Sigmoid colon (tissue), 6 donors: ENCODE measurements at regions not wholly inside any gene's neighbourhood (a gene's known extent, or its start where the extent isn't known, plus 50 kb on each side); places are given as distances from the start of the nearest gene placed in this dataset.
A peak's percentile ranks its signal among the peaks of the same experiment; 100 is the strongest.

Experiments
- DNase-seq: peaks from one replicate; pipeline ENCODE4 v3.0.0-alpha.2; 2019
- H3K27ac ChIP-seq, 4 donors: fragments of 200-600 bp; sonication (generic); one replicate each; pipeline ENCODE4 v1.5.1; 2016 to 2019; ENCODE audit warnings: mild to moderate bottlenecking in 1 of 4
- H3K27me3 ChIP-seq, 3 donors: fragments of 200-600 bp; sonication (generic); one replicate each; pipeline ENCODE4 v1.5.1; 2019; ENCODE audit warnings: mild to moderate bottlenecking in 1 of 3
- H3K36me3 ChIP-seq, 4 donors: fragments of 200-600 bp; sonication (generic); one replicate each; pipeline ENCODE4 v1.5.1; 2016 to 2019
- H3K4me1 ChIP-seq, 4 donors: fragments of 200-600 bp; sonication (generic); one replicate each; pipeline ENCODE4 v1.5.1; 2017 to 2019
- H3K4me3 ChIP-seq, 4 donors: fragments of 200-600 bp; sonication (generic); one replicate each; pipeline ENCODE4 v1.5.1; 2017 to 2019; ENCODE audit warnings: mild to moderate bottlenecking in 2 of 4, moderate library complexity in 1 of 4
- H3K9me3 ChIP-seq, 4 donors: fragments of 200-600 bp in 3 of 4; sonication (generic) in 3 of 4; one replicate each; pipeline versions ENCODE4 v1.5.1 to v1.6.1; 2013 to 2019
- EP300 ChIP-seq, 4 donors: sonication (generic); formaldehyde crosslinking; IDR thresholded peaks; one replicate each; pipeline ENCODE4 v1.6.1; 2017; ENCODE audit warnings: antibody characterized with exemption in 4 of 4
- POLR2A ChIP-seq, 2 donors: fragments of 450-650 bp; IDR thresholded peaks; one replicate each; pipeline ENCODE4 v1.6.1; 2016; ENCODE audit warnings: antibody characterized with exemption in 2 of 2, mild to moderate bottlenecking in 2 of 2, moderate library complexity in 2 of 2
- POLR2AphosphoS5 ChIP-seq, 4 donors: sonication (generic); formaldehyde crosslinking; IDR thresholded peaks; one replicate each; pipeline ENCODE4 v1.6.1; 2017; ENCODE audit warnings: antibody characterized with exemption in 4 of 4
- WGBS, 2 donors: extraction: QIAGEN DNeasy Blood & Tissue Kit; methylation state at CpG; one replicate each; pipeline ENCODE4 v1.1.7; 2013; 5-methylcytosine and 5-hydroxymethylcytosine counted together
- intact Hi-C: fragments of 100-400 bp; cut with DNase I; formaldehyde crosslinking; loops from one replicate; pipeline ENCODE4 v1.15.1; 2023
- TF ChIP-seq, protein P1 (sequence below), 4 experiments: fragments of 450-650 bp in 3 of 4; fragments of 200-600 bp in 1 of 4; IDR thresholded peaks; one replicate each; pipeline ENCODE4 v1.5.1; 2016 to 2019; ENCODE audit warnings: antibody characterized with exemption in 4 of 4, mild to moderate bottlenecking in 3 of 4, moderate library complexity in 2 of 4
- donor health status: healthy with polysubstance abuse.
- donor health status: healthy.

DNA sequence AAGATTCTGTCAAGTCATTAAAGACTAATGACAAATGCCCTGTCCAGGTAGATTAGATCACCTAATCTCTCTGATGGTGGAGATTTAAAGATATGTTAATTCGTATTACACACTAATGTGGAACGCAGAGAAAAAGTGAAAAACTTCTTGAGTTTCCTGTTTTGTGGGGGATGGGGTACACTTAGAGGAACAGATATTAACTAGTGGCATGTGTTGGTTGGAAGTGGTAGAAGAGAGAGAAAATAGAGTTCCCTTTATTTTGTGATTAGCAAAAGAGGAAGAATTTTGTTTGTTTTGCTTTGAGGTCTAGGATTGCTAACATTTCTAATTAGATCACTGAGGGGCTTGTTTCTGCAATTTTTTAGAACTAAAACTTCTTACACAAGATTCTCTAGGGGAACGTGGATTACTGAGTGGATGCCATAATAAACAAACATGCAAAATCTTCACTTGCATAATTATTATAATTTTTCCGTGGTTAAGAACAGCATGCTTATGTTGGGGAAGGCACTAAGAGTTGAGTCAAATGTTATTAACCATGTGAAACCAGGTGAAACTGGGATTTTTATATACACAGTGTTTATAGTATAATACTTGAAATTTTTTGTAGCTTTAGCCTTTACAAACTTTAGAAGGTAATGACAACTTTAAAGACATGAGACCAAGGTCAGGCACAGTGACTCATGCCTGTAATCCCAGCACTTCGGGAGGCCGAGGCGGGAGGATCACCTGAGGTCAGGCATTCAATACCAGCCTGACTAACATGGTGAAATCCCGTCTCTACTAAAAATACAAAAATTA, 97.4 kb upstream of the STK17B start:
- H3K27ac ChIP-seq: peak overlapping the region in 3 of 4 donors; percentile 10 to 48 (median 38)
- H3K36me3 ChIP-seq: no peaks in the 10 kb centered on the region
- H3K27me3 ChIP-seq: no peaks in the 10 kb centered on the region
- WGBS, 2 donors: 38 to 52% methylated on average over 8 of the region's 8 CpGs
- no peak for TF ChIP-seq POLR2A (IDR thresholded peaks at IDR 0.05)
- DNase-seq: no peak
- H3K9me3 ChIP-seq: no peaks in the 10 kb centered on the region
- no peaks in the 10 kb centered on the region for H3K4me1 ChIP-seq
- no peak overlapping the region for H3K4me3 ChIP-seq
- intact Hi-C loops: no loop called here

DNA sequence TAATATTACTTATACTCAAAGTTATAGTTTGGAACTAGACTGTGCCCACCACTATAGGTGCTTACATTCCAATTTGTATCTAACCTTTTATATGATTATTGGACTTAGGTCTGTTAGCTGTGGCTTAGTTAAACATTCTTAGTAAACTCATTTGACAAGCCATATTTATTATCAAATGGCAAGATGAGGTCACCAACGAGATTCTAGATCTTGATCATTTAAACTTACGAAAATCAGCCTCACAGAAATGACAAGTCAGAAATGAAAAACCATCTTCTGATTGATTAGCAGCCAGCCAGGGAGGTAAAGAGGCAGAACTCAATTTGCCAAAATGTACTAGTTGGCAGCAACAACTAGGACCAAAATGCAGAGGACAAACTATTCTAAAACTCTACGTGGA, 100.4 kb upstream of the STK17B start:
- no peaks in the 10 kb centered on the region for H3K9me3 ChIP-seq
- H3K4me1 ChIP-seq: peaks cover 0 to 6% (median 0%) of the 10 kb centered on the region in 4 donors
- H3K4me3 ChIP-seq: no peak overlapping the region
- no peaks in the 10 kb centered on the region for H3K36me3 ChIP-seq
- intact Hi-C loops: no loop called here
- H3K27ac ChIP-seq: no peak overlapping the region
- DNase-seq: no peak
- TF ChIP-seq POLR2AphosphoS5 (IDR thresholded peaks at IDR 0.05): no peak
- TF ChIP-seq EP300 (IDR thresholded peaks at IDR 0.05): no peak
- no peak for TF ChIP-seq POLR2A (IDR thresholded peaks at IDR 0.05)
- TF ChIP-seq, protein P1, sequence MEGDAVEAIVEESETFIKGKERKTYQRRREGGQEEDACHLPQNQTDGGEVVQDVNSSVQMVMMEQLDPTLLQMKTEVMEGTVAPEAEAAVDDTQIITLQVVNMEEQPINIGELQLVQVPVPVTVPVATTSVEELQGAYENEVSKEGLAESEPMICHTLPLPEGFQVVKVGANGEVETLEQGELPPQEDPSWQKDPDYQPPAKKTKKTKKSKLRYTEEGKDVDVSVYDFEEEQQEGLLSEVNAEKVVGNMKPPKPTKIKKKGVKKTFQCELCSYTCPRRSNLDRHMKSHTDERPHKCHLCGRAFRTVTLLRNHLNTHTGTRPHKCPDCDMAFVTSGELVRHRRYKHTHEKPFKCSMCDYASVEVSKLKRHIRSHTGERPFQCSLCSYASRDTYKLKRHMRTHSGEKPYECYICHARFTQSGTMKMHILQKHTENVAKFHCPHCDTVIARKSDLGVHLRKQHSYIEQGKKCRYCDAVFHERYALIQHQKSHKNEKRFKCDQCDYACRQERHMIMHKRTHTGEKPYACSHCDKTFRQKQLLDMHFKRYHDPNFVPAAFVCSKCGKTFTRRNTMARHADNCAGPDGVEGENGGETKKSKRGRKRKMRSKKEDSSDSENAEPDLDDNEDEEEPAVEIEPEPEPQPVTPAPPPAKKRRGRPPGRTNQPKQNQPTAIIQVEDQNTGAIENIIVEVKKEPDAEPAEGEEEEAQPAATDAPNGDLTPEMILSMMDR (IDR thresholded peaks at IDR 0.05): no peak
- H3K27me3 ChIP-seq: no peaks in the 10 kb centered on the region
- WGBS, 2 donors: 60 to 83% methylated on average over 3 of the region's 3 CpGs

DNA sequence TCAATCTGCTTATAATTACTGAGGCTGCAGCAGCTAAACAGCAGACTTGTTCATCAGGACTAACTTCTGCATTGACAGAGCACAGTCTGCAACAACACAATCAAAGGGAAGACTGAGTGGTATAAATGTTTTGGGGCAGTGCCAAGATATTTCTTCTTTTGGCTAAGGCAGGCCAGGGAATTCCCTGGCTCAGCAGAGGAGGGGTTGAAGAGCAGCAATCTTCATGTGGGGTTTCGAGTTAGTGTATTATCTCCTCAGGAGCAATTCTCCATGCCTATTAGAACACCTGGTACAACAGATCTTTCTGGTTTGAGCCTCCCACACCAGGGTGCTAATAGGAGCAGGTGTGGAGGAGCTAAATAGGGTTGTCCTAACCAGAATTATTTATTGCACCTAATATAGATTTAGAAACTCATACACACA, 103.0 kb upstream of the STK17B start:
- WGBS, 2 donors: 7 to 29% methylated on average over 1 of the region's 1 CpG
- Histone ChIP-seq H3K4me3 (no peak overlapping the region), H3K9me3 (no peaks in the 10 kb centered on the region), H3K4me1 (peaks cover 0 to 6% (median 0%) of the 10 kb centered on the region in 4 donors), H3K27me3 (no peaks in the 10 kb centered on the region), H3K27ac (no peak overlapping the region), H3K36me3 (no peaks in the 10 kb centered on the region)
- TF ChIP-seq POLR2A (IDR thresholded peaks at IDR 0.05): no peak
- intact Hi-C loops: no loop called here
- DNase-seq: no peak

DNA sequence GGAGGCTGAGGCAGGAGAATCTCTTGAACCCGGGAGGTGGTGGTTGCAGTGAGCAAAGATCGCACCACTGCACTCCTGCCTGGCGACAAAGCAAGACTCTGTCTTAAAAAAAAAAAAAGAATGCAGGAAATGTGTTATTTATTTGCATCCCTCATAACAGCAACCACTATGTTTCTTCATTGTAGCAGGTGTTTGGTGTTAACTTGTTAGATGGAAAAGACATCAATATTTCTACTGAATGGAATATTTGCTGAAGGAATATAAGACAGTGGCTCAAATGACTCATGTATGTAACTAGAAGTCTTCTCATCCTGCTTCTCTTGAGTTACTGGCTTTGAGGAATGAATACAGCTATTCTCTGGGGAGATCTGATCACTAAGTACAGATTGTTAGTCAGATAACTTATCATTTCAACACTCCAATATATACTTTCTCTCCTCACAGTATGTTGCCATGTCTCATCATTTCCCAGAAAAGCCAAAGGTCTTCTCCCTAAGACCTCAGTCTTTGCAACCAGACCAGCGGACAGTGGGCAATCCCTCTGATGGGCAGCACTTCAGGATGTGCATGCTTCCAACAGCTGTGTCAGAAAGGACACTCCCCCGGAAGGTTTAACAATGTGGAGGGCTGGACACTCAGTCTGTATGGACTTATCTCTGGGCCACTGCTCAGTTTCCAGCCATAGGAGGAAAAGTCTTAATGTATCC, 104.4 kb upstream of the STK17B start:
- H3K27me3 ChIP-seq: no peaks in the 10 kb centered on the region
- no peaks in the 10 kb centered on the region for H3K36me3 ChIP-seq
- intact Hi-C loops: no loop called here
- 36 to 59% methylated on average over 5 of the region's 5 CpGs for WGBS, 2 donors
- H3K4me3 ChIP-seq: no peak overlapping the region
- H3K4me1 ChIP-seq: peaks cover 0 to 6% (median 0%) of the 10 kb centered on the region in 4 donors
- no peak overlapping the region for H3K27ac ChIP-seq
- TF ChIP-seq EP300 (IDR thresholded peaks at IDR 0.05): no peak
- TF ChIP-seq, protein P1 (IDR thresholded peaks at IDR 0.05): no peak
- TF ChIP-seq POLR2A (IDR thresholded peaks at IDR 0.05): no peak
- H3K9me3 ChIP-seq: no peaks in the 10 kb centered on the region
- no peak for DNase-seq

DNA sequence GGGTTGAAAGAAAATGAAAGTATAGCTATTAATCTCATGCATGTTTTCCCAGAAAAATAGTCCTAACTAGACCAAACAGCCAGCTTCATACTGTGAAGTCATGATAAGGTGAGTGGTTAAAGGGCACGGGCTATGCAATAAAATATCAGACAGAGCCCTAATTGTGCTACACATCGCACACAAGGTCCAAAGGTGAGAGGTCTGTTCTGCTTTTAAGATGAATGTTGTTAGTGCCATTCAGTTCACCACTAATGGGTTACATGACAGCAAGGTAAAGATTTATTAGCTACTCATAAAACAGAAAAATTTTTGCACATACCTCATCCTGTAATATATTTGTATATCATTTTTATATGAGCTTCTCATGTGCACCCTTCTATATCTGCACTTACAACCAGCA, 105.0 kb upstream of the STK17B start:
- no peaks in the 10 kb centered on the region for H3K27me3 ChIP-seq
- no peaks in the 10 kb centered on the region for H3K9me3 ChIP-seq
- TF ChIP-seq POLR2AphosphoS5 (IDR thresholded peaks at IDR 0.05): no peak
- TF ChIP-seq, protein P1 (IDR thresholded peaks at IDR 0.05): no peak
- no peak for TF ChIP-seq POLR2A (IDR thresholded peaks at IDR 0.05)
- no peak for TF ChIP-seq EP300 (IDR thresholded peaks at IDR 0.05)
- H3K4me1 ChIP-seq: peaks cover 0 to 6% (median 0%) of the 10 kb centered on the region in 4 donors
- no peak overlapping the region for H3K27ac ChIP-seq
- WGBS, 2 donors: 8 to 31% methylated on average over 2 of the region's 2 CpGs
- no peak overlapping the region for H3K4me3 ChIP-seq
- DNase-seq: no peak
- no peaks in the 10 kb centered on the region for H3K36me3 ChIP-seq
- intact Hi-C loops: no loop called here
